Astrocyte of the cerebellum (primary cell): ENCODE measurements at regions not wholly inside any gene's neighbourhood (a gene's known extent, or its start where the extent isn't known, plus 50 kb on each side); places are given as distances from the start of the nearest gene placed in this dataset.
A peak's percentile ranks its signal among the peaks of the same experiment; 100 is the strongest.

ENCODE experiments used
- DNase-seq: peaks from one replicate; pipeline ENCODE4 v3.0.0-alpha.2; 2011; ENCODE audit warnings: low read depth
- H3K4me3 ChIP-seq: 2 replicates; pipeline ENCODE4 v1.5.1; 2011; ENCODE audit warnings: mild to moderate bottlenecking, low read depth, low read length, moderate library complexity
- in situ Hi-C: cut with HindIII; loops from 2 replicates; pipeline ENCODE4 v1.10.0; 2017; ENCODE audit warnings: low sequenced_read_pairs
- TF ChIP-seq, protein P1 (sequence below): IDR thresholded peaks from 2 replicates; pipeline ENCODE4 v1.5.1; 2012; ENCODE audit warnings: low read length, low read depth, moderate library complexity, mild to moderate bottlenecking; ENCODE audit errors: missing control alignments

DNA sequence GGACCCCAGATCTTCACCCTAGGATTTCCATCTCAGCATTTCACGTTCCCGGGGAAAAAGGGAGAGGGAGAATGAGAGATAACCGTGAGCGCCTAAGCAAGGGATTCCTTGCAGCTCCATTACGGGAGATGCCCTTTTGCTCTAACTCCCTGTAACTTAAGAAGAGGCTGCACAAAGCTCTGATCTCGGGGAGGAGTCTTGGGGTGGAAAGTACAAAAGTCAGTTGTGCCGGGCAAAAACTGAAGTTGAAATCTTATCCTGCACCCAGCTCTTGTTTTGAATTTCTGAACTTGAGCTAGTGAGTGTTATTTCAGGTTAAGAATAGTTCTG is 256.4 kb upstream of the SOX21 start:
- TF ChIP-seq, protein P1, sequence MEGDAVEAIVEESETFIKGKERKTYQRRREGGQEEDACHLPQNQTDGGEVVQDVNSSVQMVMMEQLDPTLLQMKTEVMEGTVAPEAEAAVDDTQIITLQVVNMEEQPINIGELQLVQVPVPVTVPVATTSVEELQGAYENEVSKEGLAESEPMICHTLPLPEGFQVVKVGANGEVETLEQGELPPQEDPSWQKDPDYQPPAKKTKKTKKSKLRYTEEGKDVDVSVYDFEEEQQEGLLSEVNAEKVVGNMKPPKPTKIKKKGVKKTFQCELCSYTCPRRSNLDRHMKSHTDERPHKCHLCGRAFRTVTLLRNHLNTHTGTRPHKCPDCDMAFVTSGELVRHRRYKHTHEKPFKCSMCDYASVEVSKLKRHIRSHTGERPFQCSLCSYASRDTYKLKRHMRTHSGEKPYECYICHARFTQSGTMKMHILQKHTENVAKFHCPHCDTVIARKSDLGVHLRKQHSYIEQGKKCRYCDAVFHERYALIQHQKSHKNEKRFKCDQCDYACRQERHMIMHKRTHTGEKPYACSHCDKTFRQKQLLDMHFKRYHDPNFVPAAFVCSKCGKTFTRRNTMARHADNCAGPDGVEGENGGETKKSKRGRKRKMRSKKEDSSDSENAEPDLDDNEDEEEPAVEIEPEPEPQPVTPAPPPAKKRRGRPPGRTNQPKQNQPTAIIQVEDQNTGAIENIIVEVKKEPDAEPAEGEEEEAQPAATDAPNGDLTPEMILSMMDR = no peak
- in situ Hi-C loops = no loop called here
- DNase-seq = no peak
- peak overlapping the region; percentile 55 for H3K4me3 ChIP-seq

DNA sequence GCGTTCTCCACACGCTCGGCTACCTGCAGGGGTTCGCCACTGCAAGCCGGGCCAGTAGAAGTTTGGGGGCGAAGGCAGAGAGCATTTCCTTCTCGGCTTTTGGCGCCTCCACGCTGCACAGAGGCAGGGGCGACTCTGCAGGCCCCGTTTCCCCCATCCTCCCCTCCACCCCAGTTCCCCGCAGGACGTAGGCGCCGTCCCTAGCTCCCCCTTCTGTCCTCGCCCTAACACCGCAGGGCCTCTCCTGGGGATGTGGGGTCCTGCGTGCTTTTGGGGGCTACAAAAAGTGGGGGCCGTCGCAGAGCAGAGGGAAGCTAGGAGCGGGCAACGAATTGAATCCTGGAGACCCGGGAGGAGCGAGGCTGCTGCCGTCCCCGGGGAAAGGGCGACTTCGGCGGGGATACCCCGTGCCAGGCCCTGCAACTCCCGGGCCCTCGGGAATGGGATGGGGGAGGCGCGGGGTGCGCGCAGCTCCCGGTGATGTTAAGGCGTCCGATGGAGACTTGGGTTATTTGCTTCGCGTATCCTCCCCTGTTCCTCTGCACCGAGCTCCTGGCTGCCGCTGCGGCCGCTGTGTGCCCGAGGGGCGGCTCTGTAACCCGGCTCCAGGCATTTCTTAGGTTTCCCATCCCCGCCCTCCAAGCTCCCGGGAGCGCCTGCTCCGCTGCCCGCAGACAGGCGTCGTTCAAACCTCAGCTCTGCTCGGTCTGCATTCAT is 255.9 kb upstream of the SOX21 start:
- in situ Hi-C loops = no loop called here
- TF ChIP-seq, protein P1 = peak; percentile 35
- DNase-seq = no peak
- peak overlapping the region; percentile 55 for H3K4me3 ChIP-seq

GRCh38 chr13:94967183-94968039 is 255.1 kb upstream of the SOX21 start:
- no peak for DNase-seq

DNA sequence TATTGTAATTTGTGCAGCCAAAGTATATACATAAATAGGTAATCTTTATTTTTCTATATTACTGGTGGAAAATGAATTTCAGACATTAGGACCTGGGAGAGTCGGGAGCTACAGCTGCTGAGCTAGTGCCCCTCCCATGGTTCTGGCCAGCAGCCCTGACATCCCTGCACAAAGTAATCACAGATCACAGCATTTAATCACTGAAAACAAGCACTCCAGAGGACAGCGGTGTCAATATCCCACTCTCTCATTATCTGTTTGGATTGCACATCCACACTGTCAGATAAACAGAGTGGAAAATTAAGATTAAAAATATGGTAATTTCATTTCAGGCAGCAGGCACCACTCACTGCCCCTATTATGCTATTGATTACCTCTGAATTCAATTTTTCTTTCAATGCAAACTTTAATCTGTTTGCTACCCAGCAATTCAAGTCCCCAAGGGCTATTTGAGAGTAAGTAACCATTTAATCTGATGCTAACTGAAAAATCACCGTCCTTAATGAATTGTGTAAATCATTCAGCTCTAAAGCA is 254.1 kb upstream of the SOX21 start:
- TF ChIP-seq, protein P1 = no peak
- no peak overlapping the region for H3K4me3 ChIP-seq
- no peak for DNase-seq
- in situ Hi-C loops = no loop called here

More at GRCh38 chr13:94967183-94968039, 255.1 kb upstream of the SOX21 start:
- TF ChIP-seq, protein P1 = peak; percentile 8
- peak overlapping the region; percentile 55 for H3K4me3 ChIP-seq
- in situ Hi-C loops = no loop called here

DNA sequence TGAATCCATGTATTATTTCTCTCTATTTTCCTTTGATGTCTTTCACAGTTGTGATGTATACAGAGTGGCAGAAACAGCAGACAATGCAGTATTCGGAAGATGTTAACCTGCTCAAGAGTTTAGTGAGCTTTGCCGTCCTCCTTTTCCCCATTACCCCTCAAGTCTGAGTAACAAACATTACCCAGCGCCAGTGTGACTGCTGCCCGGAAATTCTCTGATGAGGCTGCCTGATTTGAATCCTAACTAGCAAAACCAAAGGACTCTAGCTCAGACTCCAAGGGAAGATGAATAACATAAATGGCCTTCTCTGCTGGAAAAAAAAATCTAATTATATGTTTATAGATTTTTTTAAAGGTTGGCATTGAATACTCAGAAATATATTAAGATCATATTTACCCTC is 247.3 kb upstream of the SOX21 start:
- DNase-seq = no peak
- TF ChIP-seq, protein P1 = no peak
- in situ Hi-C loops = no loop called here
- H3K4me3 ChIP-seq = no peak overlapping the region

DNA sequence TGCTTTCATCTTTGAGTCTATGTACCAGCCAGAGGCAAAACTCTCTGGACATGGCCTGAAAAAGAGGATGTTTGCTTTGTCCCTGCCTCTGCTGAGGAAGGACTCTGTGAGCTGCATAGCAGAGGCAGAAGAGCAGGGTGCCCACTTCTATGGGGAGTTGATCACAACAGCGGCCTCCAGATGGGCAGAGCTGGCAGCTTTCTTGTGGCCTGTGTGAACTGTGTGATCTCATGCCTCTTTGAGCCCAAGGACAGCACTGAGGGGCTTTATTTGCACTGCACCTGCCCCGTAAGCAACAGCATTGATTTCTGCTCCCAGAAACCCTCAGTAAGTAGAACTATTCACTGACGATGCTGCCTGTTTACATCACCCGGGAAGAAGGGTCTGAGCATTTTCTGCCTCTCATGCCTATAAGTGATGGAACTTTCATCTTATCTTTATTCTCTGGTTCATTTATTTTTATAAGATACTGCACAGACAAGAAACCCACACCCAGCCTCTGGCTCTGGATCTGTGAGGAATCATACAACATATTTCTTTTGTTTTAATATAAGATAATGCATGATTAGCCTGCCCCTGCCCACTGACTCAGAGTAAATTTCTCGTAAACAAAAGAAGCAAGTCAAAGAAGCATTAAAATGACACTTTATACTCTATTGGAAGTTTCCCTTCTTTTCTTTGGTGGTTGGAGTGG is 244.2 kb upstream of the SOX21 start:
- in situ Hi-C loops = no loop called here
- no peak for DNase-seq
- TF ChIP-seq, protein P1 = no peak
- no peak overlapping the region for H3K4me3 ChIP-seq
